Activated T-helper 2 cell treated with anti-CD3 and anti-CD28 coated beads, Interferon-gamma antibody, Interleukin-2, Interleukin-4, amounts not matched to agents 10 μg/mL and 5 μg/mL and 100 μg/mL, durations not matched to agents 14 hours and 24 hours and 36 hours (primary cell): ENCODE measurements at regions not wholly inside any gene's neighbourhood (a gene's known extent, or its start where the extent isn't known, plus 50 kb on each side); places are given as distances from the start of the nearest gene placed in this dataset.
"Not testable (repeated sequence)": the region's sequence is repeated elsewhere in the genome, so short reads cannot be mapped to it uniquely, and the experiment has no call there.

ENCODE experiments used
- DNase-seq: peaks from one replicate; pipeline ENCODE4 v3.0.0; 2021; ENCODE audit warnings: low spot score
- H3K27ac Mint-ChIP-seq: one replicate; pipeline ENCODE4 v1.8.0; 2021; ENCODE audit warnings: mixed read lengths
- H3K27me3 Mint-ChIP-seq: one replicate; pipeline ENCODE4 v1.8.0; 2021; ENCODE audit warnings: low read depth, mixed read lengths
- H3K36me3 Mint-ChIP-seq: one replicate; pipeline ENCODE4 v1.8.0; 2021; ENCODE audit warnings: low read depth, mixed read lengths
- H3K4me1 Mint-ChIP-seq: one replicate; pipeline ENCODE4 v1.8.0; 2021; ENCODE audit warnings: low read depth, mixed read lengths
- H3K4me3 Mint-ChIP-seq: one replicate; pipeline ENCODE4 v1.8.0; 2021; ENCODE audit warnings: low read depth, mild to moderate bottlenecking, moderate library complexity, mixed read lengths
- H3K9me3 Mint-ChIP-seq: one replicate; pipeline ENCODE4 v1.8.0; 2021; ENCODE audit warnings: mixed read lengths
- intact Hi-C: fragments of 100-400 bp; cut with micrococcal nuclease; formaldehyde crosslinking; loops from one replicate; pipeline ENCODE4 v1.15.1; 2023

GRCh38 chr13:37293295-37293694 is 187.8 kb upstream of the CSNK1A1L start:
- peaks cover 14% of the 10 kb centered on the region for H3K9me3 Mint-ChIP-seq
- H3K36me3 Mint-ChIP-seq, result no peaks in the 10 kb centered on the region
- no peak overlapping the region for H3K27ac Mint-ChIP-seq
- DNase-seq, result no peak
- H3K4me3 Mint-ChIP-seq, result no peak overlapping the region
- no peaks in the 10 kb centered on the region for H3K4me1 Mint-ChIP-seq
- H3K27me3 Mint-ChIP-seq, result no peaks in the 10 kb centered on the region
- intact Hi-C loops, result no loop called here

GRCh38 chr13:37290716-37291505 is 185.4 kb upstream of the CSNK1A1L start:
- DNase-seq, result no peak
- intact Hi-C loops, result no loop called here
- Mint-ChIP-seq H3K4me1 (no peaks in the 10 kb centered on the region), H3K4me3 (no peak overlapping the region), H3K27me3 (no peaks in the 10 kb centered on the region), H3K36me3 (no peaks in the 10 kb centered on the region), H3K9me3 (peaks cover 7% of the 10 kb centered on the region), H3K27ac (no peak overlapping the region)

DNA sequence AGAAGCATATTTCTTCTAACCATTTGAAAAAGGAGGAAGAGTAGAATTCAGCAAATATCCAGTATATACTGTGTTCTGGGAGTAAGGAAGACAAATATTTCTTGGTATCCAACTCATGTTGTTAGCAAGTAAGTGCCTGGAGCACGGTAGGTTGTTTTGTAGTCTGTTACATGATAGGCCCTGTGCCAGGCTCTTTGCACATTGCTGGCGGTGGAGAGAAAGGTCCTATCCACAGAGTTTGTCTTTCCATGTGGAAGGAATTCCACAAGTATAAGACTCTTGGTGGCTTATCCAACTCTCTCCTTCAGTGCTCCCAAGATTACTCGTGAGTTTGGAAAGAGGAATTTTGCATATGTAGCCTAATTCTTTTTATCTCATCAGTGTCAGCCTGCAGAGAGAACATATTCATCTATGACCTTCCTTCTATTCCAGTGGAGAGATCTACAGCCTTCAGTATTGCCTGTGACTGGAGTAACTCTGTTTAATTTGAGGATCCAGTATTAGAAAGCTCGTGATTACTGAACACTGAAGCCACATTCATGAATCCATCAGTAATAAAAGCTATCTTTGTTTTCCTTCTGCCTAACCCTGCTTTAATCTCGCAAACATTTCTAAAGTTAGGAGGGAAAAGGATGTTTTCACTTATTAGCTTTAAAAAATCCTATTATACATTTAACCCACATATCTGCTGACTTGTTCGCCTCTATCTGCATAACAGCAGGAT is 183.9 kb upstream of the CSNK1A1L start:
- Mint-ChIP-seq H3K4me1 (no peaks in the 10 kb centered on the region), H3K27ac (no peak overlapping the region), H3K27me3 (no peaks in the 10 kb centered on the region), H3K36me3 (no peaks in the 10 kb centered on the region), H3K4me3 (no peak overlapping the region), H3K9me3 (peaks cover 7% of the 10 kb centered on the region)
- intact Hi-C loops, result no loop called here
- no peak for DNase-seq

DNA sequence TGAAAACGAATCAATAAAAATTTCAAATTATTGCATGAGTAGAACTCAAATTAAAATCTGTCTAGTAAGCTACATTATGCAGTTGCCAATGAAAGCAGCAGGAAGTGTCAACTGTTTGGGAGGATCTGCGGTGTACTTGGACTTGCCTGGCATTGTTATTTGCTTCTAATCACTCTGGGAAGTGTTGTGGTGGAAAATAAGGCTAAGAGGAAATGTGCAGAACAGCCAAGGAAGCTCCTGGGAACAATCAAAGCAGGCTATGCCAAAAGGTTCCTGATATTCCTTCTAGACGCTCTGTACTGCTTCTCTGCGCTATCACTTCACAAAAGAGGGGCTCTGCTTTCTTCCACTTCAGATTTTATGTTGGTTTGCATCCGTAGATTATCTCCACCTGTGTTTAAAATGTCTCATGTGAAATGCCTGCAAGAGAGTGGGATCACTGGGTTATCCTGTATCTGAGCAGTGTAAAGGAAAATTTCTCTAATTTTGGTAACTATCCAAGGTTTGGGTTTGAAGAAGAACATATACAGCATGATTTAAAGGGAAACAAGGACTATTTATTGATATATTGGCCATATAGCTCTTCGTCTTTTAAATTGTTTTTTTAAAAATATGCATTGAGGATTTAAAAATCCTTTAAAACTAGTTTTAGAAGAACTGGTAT is 182.7 kb upstream of the CSNK1A1L start:
- Mint-ChIP-seq H3K9me3 (peaks cover 7% of the 10 kb centered on the region), H3K36me3 (no peaks in the 10 kb centered on the region), H3K4me1 (no peaks in the 10 kb centered on the region), H3K27me3 (no peaks in the 10 kb centered on the region), H3K4me3 (no peak overlapping the region), H3K27ac (no peak overlapping the region)
- DNase-seq, result no peak
- intact Hi-C loops, result no loop called here

DNA sequence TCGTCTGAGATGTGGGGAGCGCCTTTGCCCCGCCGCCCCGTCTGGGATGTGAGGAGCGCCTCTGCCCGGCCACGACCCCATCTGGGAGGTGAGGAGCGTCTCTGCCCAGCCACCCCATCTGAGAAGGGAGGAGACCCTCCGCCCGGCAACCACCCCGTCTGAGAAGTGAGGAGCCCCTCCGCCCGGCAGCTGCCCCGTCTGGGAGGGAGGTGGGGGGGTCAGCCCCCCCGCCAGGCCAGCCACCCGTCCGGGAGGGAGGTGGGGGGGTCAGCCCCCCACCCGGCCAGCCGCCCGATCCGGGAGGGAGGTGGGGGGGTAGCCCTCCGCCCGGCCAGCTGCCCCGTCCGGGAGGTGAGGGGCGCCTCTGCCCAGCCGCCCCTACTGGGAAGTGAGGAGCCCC is 174.8 kb upstream of the CSNK1A1L start:
- H3K36me3 Mint-ChIP-seq, H3K27ac Mint-ChIP-seq, DNase-seq, H3K4me3 Mint-ChIP-seq, H3K27me3 Mint-ChIP-seq, H3K9me3 Mint-ChIP-seq, H3K4me1 Mint-ChIP-seq, intact Hi-C loops: not testable (repeated sequence)

- Mint-ChIP-seq H3K9me3 (peaks cover 11% of the 10 kb centered on the region), H3K36me3 (no peaks in the 10 kb centered on the region), H3K4me1 (no peaks in the 10 kb centered on the region), H3K27ac (no peak overlapping the region), H3K4me3 (no peak overlapping the region), H3K27me3 (no peaks in the 10 kb centered on the region)
- intact Hi-C loops, result no loop called here
- no peak for DNase-seq
Observed at GRCh38 chr13:37277435-37278144, 172.1 kb upstream of the CSNK1A1L start.

DNA sequence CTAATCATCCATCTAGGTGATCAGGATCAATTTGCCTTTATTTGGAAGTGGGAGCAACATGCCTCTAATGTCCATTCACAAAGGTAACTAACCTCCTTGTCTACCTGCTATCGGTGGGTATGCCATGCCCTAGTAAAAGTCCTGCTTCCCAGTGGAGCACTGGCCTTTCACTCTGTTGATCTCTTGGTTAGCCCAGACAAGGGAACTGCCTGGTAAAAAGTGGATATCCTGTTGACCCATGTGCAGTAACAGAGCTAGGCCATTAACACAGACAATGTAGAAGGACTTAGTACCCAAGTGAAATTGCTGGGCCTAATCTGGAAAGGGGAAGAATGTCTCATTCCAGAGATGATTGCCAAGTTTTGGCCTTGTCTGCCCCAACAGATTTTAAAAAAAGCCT is 171.5 kb upstream of the CSNK1A1L start:
- no peak overlapping the region for H3K27ac Mint-ChIP-seq
- no peak for DNase-seq
- H3K9me3 Mint-ChIP-seq, result peaks cover 12% of the 10 kb centered on the region
- H3K4me1 Mint-ChIP-seq, result no peaks in the 10 kb centered on the region
- H3K4me3 Mint-ChIP-seq, result no peak overlapping the region
- H3K36me3 Mint-ChIP-seq, result no peaks in the 10 kb centered on the region
- intact Hi-C loops, result no loop called here
- H3K27me3 Mint-ChIP-seq, result no peaks in the 10 kb centered on the region

GRCh38 chr13:37274569-37275497 is 169.4 kb upstream of the CSNK1A1L start:
- H3K36me3 Mint-ChIP-seq, result no peaks in the 10 kb centered on the region
- intact Hi-C loops, result no loop called here
- no peak overlapping the region for H3K4me3 Mint-ChIP-seq
- no peak for DNase-seq
- peaks cover 14% of the 10 kb centered on the region for H3K9me3 Mint-ChIP-seq
- no peaks in the 10 kb centered on the region for H3K4me1 Mint-ChIP-seq
- H3K27ac Mint-ChIP-seq, result no peak overlapping the region
- H3K27me3 Mint-ChIP-seq, result no peaks in the 10 kb centered on the region

DNA sequence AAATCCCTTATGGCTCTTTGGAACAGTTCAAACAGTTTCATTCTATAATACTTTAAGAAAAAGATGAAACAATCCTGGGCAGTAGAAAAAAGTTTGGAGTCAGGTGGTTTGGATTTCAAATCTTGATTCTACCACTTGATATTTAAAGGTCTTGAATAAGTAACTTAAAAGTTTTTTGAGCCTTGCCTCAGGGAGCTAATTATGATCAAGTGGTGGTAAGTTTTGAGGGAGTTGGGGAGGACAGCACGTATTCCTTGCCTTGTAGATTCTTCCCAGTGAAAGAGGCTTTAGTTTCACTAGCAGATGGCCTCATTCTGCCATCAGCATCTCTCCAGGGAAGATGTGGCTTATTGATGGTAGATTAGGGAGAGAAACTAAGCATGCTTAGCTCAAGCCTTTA is 168.4 kb upstream of the CSNK1A1L start:
- H3K9me3 Mint-ChIP-seq, result peaks cover 14% of the 10 kb centered on the region
- intact Hi-C loops, result no loop called here
- no peaks in the 10 kb centered on the region for H3K27me3 Mint-ChIP-seq
- no peak overlapping the region for H3K27ac Mint-ChIP-seq
- DNase-seq, result no peak
- H3K4me1 Mint-ChIP-seq, result no peaks in the 10 kb centered on the region
- no peaks in the 10 kb centered on the region for H3K36me3 Mint-ChIP-seq
- H3K4me3 Mint-ChIP-seq, result no peak overlapping the region

GRCh38 chr13:37270226-37271001 is 164.9 kb upstream of the CSNK1A1L start:
- intact Hi-C loops, result no loop called here
- Mint-ChIP-seq H3K4me1 (no peaks in the 10 kb centered on the region), H3K36me3 (no peaks in the 10 kb centered on the region), H3K4me3 (no peak overlapping the region), H3K27me3 (no peaks in the 10 kb centered on the region), H3K9me3 (peaks cover 17% of the 10 kb centered on the region), H3K27ac (no peak overlapping the region)
- DNase-seq, result no peak

DNA sequence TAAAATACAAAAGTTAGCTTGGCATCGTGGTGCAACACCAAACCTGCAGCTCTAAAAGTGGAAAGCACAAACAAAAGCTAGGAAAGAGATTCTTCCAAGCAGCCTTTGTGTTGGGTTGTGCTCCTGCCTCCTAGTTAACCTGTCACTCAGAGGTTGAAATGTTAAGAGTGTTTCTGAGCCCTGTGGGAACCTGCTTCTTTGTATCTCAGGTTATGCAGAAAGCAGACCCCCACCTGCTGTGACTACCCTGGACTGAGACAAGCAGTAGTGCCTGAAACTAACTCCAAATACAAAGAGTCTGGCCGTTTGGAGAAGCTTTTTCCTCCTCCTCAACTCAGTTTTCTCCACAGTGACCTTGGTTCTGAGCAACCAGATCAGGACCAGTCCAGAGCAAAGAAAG is 158.4 kb upstream of the CSNK1A1L start:
- intact Hi-C loops, result no loop called here
- no peaks in the 10 kb centered on the region for H3K27me3 Mint-ChIP-seq
- H3K27ac Mint-ChIP-seq, result no peak overlapping the region
- peaks cover 55% of the 10 kb centered on the region for H3K9me3 Mint-ChIP-seq
- no peak overlapping the region for H3K4me3 Mint-ChIP-seq
- H3K36me3 Mint-ChIP-seq, result no peaks in the 10 kb centered on the region
- H3K4me1 Mint-ChIP-seq, result no peaks in the 10 kb centered on the region
- no peak for DNase-seq
